Body of pancreas (tissue), 4 donors: ENCODE measurements at regions not wholly inside any gene's neighbourhood (a gene's known extent, or its start where the extent isn't known, plus 50 kb on each side); places are given as distances from the start of the nearest gene placed in this dataset.

ENCODE experiments used
- CTCF ChIP-seq, 7 experiments: fragments of 450-650 bp in 4 of 7; fragments of 200-600 bp in 3 of 7; sonication (generic) in 3 of 7; IDR thresholded peaks; one replicate each; pipeline ENCODE4 v1.5.1; 2016 to 2019; ENCODE audit warnings: antibody characterized with exemption in 7 of 7
- POLR2A ChIP-seq, 3 donors: fragments of 450-650 bp; IDR thresholded peaks; one replicate each; pipeline ENCODE4 v1.6.1; 2016; ENCODE audit warnings: antibody characterized with exemption in 3 of 3, mild to moderate bottlenecking in 2 of 3

- TF ChIP-seq POLR2A (IDR thresholded peaks at IDR 0.05) (no peak), CTCF (IDR thresholded peaks at IDR 0.05) (no peak)
Observed at GRCh38 chr1:30184393-30185141, 538.8 kb downstream of the MATN1 start.
